ENCODE measurements at regions not wholly inside any gene's neighbourhood (a gene's known extent, or its start where the extent isn't known, plus 50 kb on each side); places are given as distances from the start of the nearest gene placed in this dataset.

DNA sequence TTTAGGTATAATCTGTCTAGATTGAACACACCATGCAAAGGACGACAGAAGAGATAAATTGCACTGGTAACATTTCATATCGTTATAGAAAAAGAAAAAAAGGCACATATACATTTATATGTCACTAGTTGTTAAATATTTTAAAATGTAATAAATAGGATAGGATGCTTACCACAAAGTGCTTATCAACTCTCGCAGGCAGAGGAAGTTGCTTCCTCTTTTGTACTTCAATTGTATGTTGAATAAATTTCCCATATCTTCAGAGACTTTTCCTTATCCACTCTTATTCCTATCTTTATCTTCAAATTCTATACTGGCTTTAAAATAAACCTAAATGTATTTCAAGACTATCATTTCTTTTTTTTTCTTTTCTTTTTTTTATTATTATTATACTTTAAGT is 163.3 kb upstream of the SPOCK3 start:
- Histone ChIP-seq H3K27me3 (no peaks in the 10 kb centered on the region), H3K9me3 (no peaks in the 10 kb centered on the region), H3K4me3 (no peak overlapping the region), H3K4me1 (no peaks in the 10 kb centered on the region), H3K36me3 (no peaks in the 10 kb centered on the region), H3K27ac (no peak overlapping the region)
- intact Hi-C loops (cut with DNase I), result no loop called here
- 53 to 67% (median 64%) methylated on average over 3 of the region's 3 CpGs for WGBS, 4 donors
- no peak for DNase-seq
- no peak for ATAC-seq
- TF ChIP-seq CTCF (IDR thresholded peaks at IDR 0.05), result no peak
- no peak for TF ChIP-seq POLR2A (IDR thresholded peaks at IDR 0.05)

GRCh38 chr4:167399201-167399600 is 164.9 kb upstream of the SPOCK3 start:
- H3K27me3 ChIP-seq, result no peaks in the 10 kb centered on the region
- H3K36me3 ChIP-seq, result no peaks in the 10 kb centered on the region
- ATAC-seq (no peak), DNase-seq (no peak)
- H3K4me3 ChIP-seq, result no peak overlapping the region
- H3K9me3 ChIP-seq, result no peaks in the 10 kb centered on the region
- TF ChIP-seq POLR2A (IDR thresholded peaks at IDR 0.05) (no peak), CTCF (IDR thresholded peaks at IDR 0.05) (no peak)
- intact Hi-C loops (cut with DNase I), result no loop called here
- no peak overlapping the region for H3K27ac ChIP-seq
- 74 to 84% (median 75%) methylated on average over 1 of the region's 1 CpG for WGBS, 4 donors
- H3K4me1 ChIP-seq, result no peaks in the 10 kb centered on the region

- no peak for ATAC-seq
- Histone ChIP-seq H3K4me3 (no peak overlapping the region), H3K4me1 (no peaks in the 10 kb centered on the region), H3K9me3 (no peaks in the 10 kb centered on the region), H3K27me3 (no peaks in the 10 kb centered on the region), H3K36me3 (no peaks in the 10 kb centered on the region), H3K27ac (no peak overlapping the region)
- intact Hi-C loops (cut with DNase I), result no loop called here
- TF ChIP-seq POLR2A (IDR thresholded peaks at IDR 0.05), result no peak
- no peak for TF ChIP-seq CTCF (IDR thresholded peaks at IDR 0.05)
- no peak for DNase-seq
- 88 to 95% (median 91%) methylated on average over 1 of the region's 1 CpG for WGBS, 4 donors
Measured at GRCh38 chr4:167406181-167406580, 171.9 kb upstream of the SPOCK3 start.

DNA sequence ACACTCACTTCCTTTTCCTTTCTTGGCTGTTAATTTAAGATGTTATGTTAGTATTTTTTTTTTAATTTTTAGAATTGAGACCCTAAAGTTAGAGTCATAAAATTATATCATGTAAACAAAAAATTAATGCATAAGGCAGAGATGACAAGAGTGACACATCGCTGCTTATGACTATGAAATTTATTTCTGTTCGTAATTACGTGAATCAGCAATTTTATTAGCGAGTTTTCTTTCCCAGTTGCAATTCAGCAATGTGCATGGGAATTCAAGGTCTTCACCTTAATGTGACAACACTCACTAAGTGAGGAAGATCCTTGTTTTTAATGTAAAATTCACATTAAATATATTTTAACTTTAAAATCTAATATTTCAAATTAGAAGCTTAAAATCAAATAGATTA is 181.2 kb upstream of the SPOCK3 start:
- Histone ChIP-seq H3K27ac (no peak overlapping the region), H3K36me3 (no peaks in the 10 kb centered on the region), H3K4me1 (no peaks in the 10 kb centered on the region), H3K27me3 (no peaks in the 10 kb centered on the region), H3K4me3 (no peak overlapping the region), H3K9me3 (peaks cover 0 to 9% (median 0%) of the 10 kb centered on the region in 12 donors)
- intact Hi-C loops (cut with DNase I), result no loop called here
- WGBS, 4 donors, result 88 to 94% (median 91%) methylated on average over 4 of the region's 4 CpGs
- DNase-seq (no peak), ATAC-seq (no peak)
- TF ChIP-seq POLR2A (IDR thresholded peaks at IDR 0.05) (no peak), CTCF (IDR thresholded peaks at IDR 0.05) (no peak)

Data from heart left ventricle (tissue), 16 donors.